H9 (cell line): ENCODE measurements at regions not wholly inside any gene's neighbourhood (a gene's known extent, or its start where the extent isn't known, plus 50 kb on each side); places are given as distances from the start of the nearest gene placed in this dataset.

Source experiments
- DNase-seq: peaks from one replicate; pipeline ENCODE4 v3.0.0-alpha.2; 2017
- H2AFZ ChIP-seq: one replicate; pipeline ENCODE4 v1.6.1; 2013; ENCODE audit warnings: mild to moderate bottlenecking, low read length, control low read depth, moderate library complexity
- H2AK5ac ChIP-seq: 2 replicates; pipeline ENCODE4 v1.6.1; 2013; ENCODE audit warnings: low read length, control low read depth, mixed read lengths; ENCODE audit not compliant: insufficient read length
- H2BK120ac ChIP-seq: one replicate; pipeline ENCODE4 v1.6.1; 2013; ENCODE audit warnings: low read depth, mild to moderate bottlenecking, low read length, control low read depth, inconsistent platforms; ENCODE audit not compliant: poor library complexity, severe bottlenecking
- H2BK12ac ChIP-seq: 2 replicates; pipeline ENCODE4 v1.6.1; 2013; ENCODE audit warnings: low read length, control low read depth, mixed read lengths, low read depth; ENCODE audit not compliant: insufficient read length
- H2BK15ac ChIP-seq: 2 replicates; pipeline ENCODE4 v1.6.1; 2013; ENCODE audit warnings: low read depth, low read length, control low read depth
- H2BK20ac ChIP-seq: one replicate; pipeline ENCODE4 v1.6.1; 2013; ENCODE audit warnings: low read depth, mild to moderate bottlenecking, low read length, control low read depth, inconsistent platforms; ENCODE audit not compliant: poor library complexity, severe bottlenecking
- H2BK5ac ChIP-seq: 2 replicates; pipeline ENCODE4 v1.6.1; 2013; ENCODE audit warnings: low read length, control low read depth, mixed read lengths; ENCODE audit not compliant: insufficient read length
- H3K14ac ChIP-seq: 2 replicates; pipeline ENCODE4 v1.6.1; 2013; ENCODE audit warnings: low read length, control low read depth; ENCODE audit not compliant: insufficient read depth
- H3K18ac ChIP-seq: 2 replicates; pipeline ENCODE4 v1.6.1; 2013; ENCODE audit warnings: low read depth, mild to moderate bottlenecking, mixed read lengths, low read length, control low read depth; ENCODE audit not compliant: insufficient read length
- H3K23ac ChIP-seq: 2 replicates; pipeline ENCODE4 v1.6.1; 2013; ENCODE audit warnings: low read length, control low read depth, mixed read lengths, low read depth; ENCODE audit not compliant: insufficient read length
- H3K23me2 ChIP-seq: 2 replicates; pipeline ENCODE4 v1.6.1; 2013; ENCODE audit warnings: low read depth, mild to moderate bottlenecking, mixed read lengths, low read length, control low read depth; ENCODE audit not compliant: insufficient read length, poor library complexity, severe bottlenecking
- H3K27ac ChIP-seq: 2 replicates; pipeline ENCODE4 v1.5.1; 2013; ENCODE audit warnings: low read length, control low read depth, mixed read lengths, low read depth; ENCODE audit not compliant: insufficient read length
- H3K27me3 ChIP-seq: 2 replicates; pipeline ENCODE4 v1.6.1; 2013; ENCODE audit warnings: low read length, control low read depth, inconsistent platforms; ENCODE audit not compliant: insufficient read depth
- H3K4ac ChIP-seq: 2 replicates; pipeline ENCODE4 v1.6.1; 2013; ENCODE audit warnings: low read depth, mild to moderate bottlenecking, control low read depth, inconsistent platforms, low read length, moderate library complexity
- H3K4me1 ChIP-seq: 2 replicates; pipeline ENCODE4 v1.6.1; 2013; ENCODE audit warnings: low read length, control low read depth, inconsistent platforms; ENCODE audit not compliant: insufficient read depth
- H3K4me2 ChIP-seq: 2 replicates; pipeline ENCODE4 v1.6.1; 2013; ENCODE audit warnings: low read length, control low read depth, mixed read lengths; ENCODE audit not compliant: insufficient read length, insufficient read depth
- H3K56ac ChIP-seq: 2 replicates; pipeline ENCODE4 v1.6.1; 2013; ENCODE audit warnings: low read depth, mild to moderate bottlenecking, mixed read lengths, low read length, control low read depth; ENCODE audit not compliant: insufficient read length
- H3K79me1 ChIP-seq: 2 replicates; pipeline ENCODE4 v1.6.1; 2013; ENCODE audit warnings: low read depth, mild to moderate bottlenecking, moderate library complexity, low read length, control low read depth, inconsistent platforms; ENCODE audit not compliant: insufficient read depth, poor library complexity, severe bottlenecking
- H3K79me2 ChIP-seq: 2 replicates; pipeline ENCODE4 v1.6.1; 2013; ENCODE audit warnings: low read length, control low read depth, inconsistent platforms; ENCODE audit not compliant: insufficient read depth
- H3K9ac ChIP-seq: 2 replicates; pipeline ENCODE4 v1.6.1; 2013; ENCODE audit warnings: low read length, control low read depth, mixed read lengths; ENCODE audit not compliant: insufficient read length; ENCODE audit errors: extremely low read depth
- H3K9me3 ChIP-seq: one replicate; pipeline ENCODE4 v1.6.1; 2013; ENCODE audit warnings: low read depth, low read length, inconsistent platforms; ENCODE audit not compliant: control insufficient read depth
- H3T11ph ChIP-seq: one replicate; pipeline ENCODE4 v1.6.1; 2013; ENCODE audit warnings: mild to moderate bottlenecking, low read length, control low read depth, inconsistent platforms
- H4K20me1 ChIP-seq: one replicate; pipeline ENCODE4 v1.6.1; 2013; ENCODE audit not compliant: control insufficient read depth, insufficient read length, insufficient read depth
- H4K5ac ChIP-seq: 2 replicates; pipeline ENCODE4 v1.6.1; 2013; ENCODE audit warnings: low read depth, mild to moderate bottlenecking, mixed read lengths, low read length, control low read depth; ENCODE audit not compliant: insufficient read length
- H4K8ac ChIP-seq: replicated peaks from 2 replicates; pipeline ENCODE4 v1.6.1; 2013; ENCODE audit warnings: low read length, control low read depth, mixed read lengths, low read depth; ENCODE audit not compliant: insufficient read length
- H4K91ac ChIP-seq: 2 replicates; pipeline ENCODE4 v1.6.1; 2013; ENCODE audit warnings: low read depth, mild to moderate bottlenecking, moderate library complexity, mixed read lengths, low read length, control low read depth; ENCODE audit not compliant: insufficient read length
- H3K27ac Mint-ChIP-seq, 3 experiments: 2 replicates in 2 of 3; 3 replicates in 1 of 3; pipeline ENCODE4 v1.8.0; 2020 to 2021; ENCODE audit warnings: mixed read lengths in 3 of 3, mild to moderate bottlenecking in 1 of 3, moderate library complexity in 1 of 3
- H3K27me3 Mint-ChIP-seq: 2 replicates; pipeline ENCODE4 v1.8.0; 2021; ENCODE audit warnings: low read depth, mild to moderate bottlenecking, moderate library complexity, mixed read lengths
- H3K36me3 Mint-ChIP-seq, 3 experiments: 2 replicates in 2 of 3; 3 replicates in 1 of 3; pipeline ENCODE4 v1.8.0; 2020 to 2021; ENCODE audit warnings: low read depth in 3 of 3, mixed read lengths in 3 of 3; ENCODE audit not compliant: insufficient read depth in 1 of 3
- H3K4me1 Mint-ChIP-seq, 2 experiments: 2 replicates each; pipeline ENCODE4 v1.8.0; 2020; ENCODE audit warnings: mixed read lengths in 2 of 2
- H3K4me3 Mint-ChIP-seq, 2 experiments: 2 replicates in 1 of 2; 3 replicates in 1 of 2; pipeline ENCODE4 v1.8.0; 2020 to 2021; ENCODE audit warnings: mild to moderate bottlenecking in 2 of 2, mixed read lengths in 2 of 2, moderate library complexity in 1 of 2
- H3K9me3 Mint-ChIP-seq, 2 experiments: 2 replicates in 1 of 2; 3 replicates in 1 of 2; pipeline ENCODE4 v1.8.0; 2020; ENCODE audit warnings: mild to moderate bottlenecking in 2 of 2, mixed read lengths in 2 of 2, moderate library complexity in 1 of 2
- WGBS: extraction: QIAGEN DNeasy Blood & Tissue Kit; methylation state at CpG from one replicate; pipeline ENCODE4 v1.1.7; 2013; ENCODE audit warnings: missing lambda C conversion rate, low lambda C conversion rate, mixed read lengths; ENCODE audit not compliant: insufficient read length; ENCODE audit errors: extremely low coverage; 5-methylcytosine and 5-hydroxymethylcytosine counted together
- TF ChIP-seq, protein P1 (sequence below): fragments of 200-600 bp; sonication (generic); conservative IDR thresholded peaks from 3 replicates; pipeline ENCODE4 v1.8.0; 2021; ENCODE audit warnings: antibody characterized with exemption, mild to moderate bottlenecking

- TF ChIP-seq, protein P1, sequence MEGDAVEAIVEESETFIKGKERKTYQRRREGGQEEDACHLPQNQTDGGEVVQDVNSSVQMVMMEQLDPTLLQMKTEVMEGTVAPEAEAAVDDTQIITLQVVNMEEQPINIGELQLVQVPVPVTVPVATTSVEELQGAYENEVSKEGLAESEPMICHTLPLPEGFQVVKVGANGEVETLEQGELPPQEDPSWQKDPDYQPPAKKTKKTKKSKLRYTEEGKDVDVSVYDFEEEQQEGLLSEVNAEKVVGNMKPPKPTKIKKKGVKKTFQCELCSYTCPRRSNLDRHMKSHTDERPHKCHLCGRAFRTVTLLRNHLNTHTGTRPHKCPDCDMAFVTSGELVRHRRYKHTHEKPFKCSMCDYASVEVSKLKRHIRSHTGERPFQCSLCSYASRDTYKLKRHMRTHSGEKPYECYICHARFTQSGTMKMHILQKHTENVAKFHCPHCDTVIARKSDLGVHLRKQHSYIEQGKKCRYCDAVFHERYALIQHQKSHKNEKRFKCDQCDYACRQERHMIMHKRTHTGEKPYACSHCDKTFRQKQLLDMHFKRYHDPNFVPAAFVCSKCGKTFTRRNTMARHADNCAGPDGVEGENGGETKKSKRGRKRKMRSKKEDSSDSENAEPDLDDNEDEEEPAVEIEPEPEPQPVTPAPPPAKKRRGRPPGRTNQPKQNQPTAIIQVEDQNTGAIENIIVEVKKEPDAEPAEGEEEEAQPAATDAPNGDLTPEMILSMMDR: no peak
- Histone ChIP-seq H3T11ph (no peak overlapping the region), H2BK12ac (no peak overlapping the region), H3K9ac (no peak overlapping the region), H2AK5ac (no peak overlapping the region), H3K23me2 (no peaks in the 10 kb centered on the region), H2BK15ac (no peak overlapping the region), H3K4me1 (no peaks in the 10 kb centered on the region), H4K5ac (no peak overlapping the region), H3K18ac (no peak overlapping the region), H4K20me1 (no peaks in the 10 kb centered on the region), H2BK20ac (no peak overlapping the region), H3K23ac (no peak overlapping the region), H3K56ac (no peak overlapping the region), H3K79me2 (0 out of 2 replicates have a peak, but pooled peaks cover 2% of the 10 kb centered on the region), H2AFZ (peak overlapping the region; percentile 22), H2BK120ac (no peak overlapping the region), H3K4ac (no peak overlapping the region), H2BK5ac (no peak overlapping the region), H3K14ac (no peak overlapping the region), H3K79me1 (no peaks in the 10 kb centered on the region), H3K4me2 (no peak overlapping the region), H4K91ac (no peak overlapping the region), H3K27me3 (no peaks in the 10 kb centered on the region), H3K9me3 (no peaks in the 10 kb centered on the region), H4K8ac (no peak overlapping the region), H3K27ac (no peak overlapping the region)
- Mint-ChIP-seq H3K36me3 (peaks cover 0 to 1% (median 0%) of the 10 kb centered on the region in 3 experiments; a peak in 1 of 7 replicates), H3K4me3 (no peak overlapping the region), H3K9me3 (no peaks in the 10 kb centered on the region), H3K27me3 (no peaks in the 10 kb centered on the region), H3K27ac (no peak overlapping the region), H3K4me1 (0 out of 4 replicates have a peak, but pooled peaks cover 0 to 2% of the 10 kb centered on the region in 2 experiments)
- DNase-seq: no peak
- no CpG with 5 or more reads among the region's 5 CpGs for WGBS
Observed at GRCh38 chr4:10898072-10898471, 213.5 kb upstream of the CLNK start.
